22Rv1 (cell line): ENCODE measurements at regions not wholly inside any gene's neighbourhood (a gene's known extent, or its start where the extent isn't known, plus 50 kb on each side); places are given as distances from the start of the nearest gene placed in this dataset.

Experiments used
- ZFX ChIP-seq: fragments of 450-650 bp; IDR thresholded peaks from 2 replicates; pipeline ENCODE4 v1.6.1; 2017; ENCODE audit warnings: antibody characterized with exemption, borderline replicate concordance
- TF ChIP-seq, protein P1 (sequence below): fragments of 450-650 bp; IDR thresholded peaks from 2 replicates; pipeline ENCODE4 v1.5.1; 2017; ENCODE audit warnings: mild to moderate bottlenecking

DNA sequence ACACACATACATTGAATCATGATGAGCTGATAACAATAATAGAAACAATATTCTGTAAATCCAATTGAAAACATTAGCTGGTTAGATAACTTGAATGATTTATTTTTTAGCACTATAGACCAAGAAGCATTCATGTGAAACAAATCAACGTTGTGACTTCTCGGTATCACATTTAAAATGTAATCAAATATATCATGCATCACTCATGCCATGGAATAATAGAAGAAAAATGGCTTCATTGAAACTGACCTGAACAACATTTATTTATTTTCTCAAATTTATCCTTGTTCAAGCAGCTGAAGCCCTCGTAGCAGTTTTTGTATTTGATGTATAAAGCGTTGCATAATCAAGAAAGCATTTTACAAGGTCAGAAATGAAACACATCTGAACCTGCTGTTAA, 299.6 kb upstream of the CDH18 start:
- TF ChIP-seq, protein P1, sequence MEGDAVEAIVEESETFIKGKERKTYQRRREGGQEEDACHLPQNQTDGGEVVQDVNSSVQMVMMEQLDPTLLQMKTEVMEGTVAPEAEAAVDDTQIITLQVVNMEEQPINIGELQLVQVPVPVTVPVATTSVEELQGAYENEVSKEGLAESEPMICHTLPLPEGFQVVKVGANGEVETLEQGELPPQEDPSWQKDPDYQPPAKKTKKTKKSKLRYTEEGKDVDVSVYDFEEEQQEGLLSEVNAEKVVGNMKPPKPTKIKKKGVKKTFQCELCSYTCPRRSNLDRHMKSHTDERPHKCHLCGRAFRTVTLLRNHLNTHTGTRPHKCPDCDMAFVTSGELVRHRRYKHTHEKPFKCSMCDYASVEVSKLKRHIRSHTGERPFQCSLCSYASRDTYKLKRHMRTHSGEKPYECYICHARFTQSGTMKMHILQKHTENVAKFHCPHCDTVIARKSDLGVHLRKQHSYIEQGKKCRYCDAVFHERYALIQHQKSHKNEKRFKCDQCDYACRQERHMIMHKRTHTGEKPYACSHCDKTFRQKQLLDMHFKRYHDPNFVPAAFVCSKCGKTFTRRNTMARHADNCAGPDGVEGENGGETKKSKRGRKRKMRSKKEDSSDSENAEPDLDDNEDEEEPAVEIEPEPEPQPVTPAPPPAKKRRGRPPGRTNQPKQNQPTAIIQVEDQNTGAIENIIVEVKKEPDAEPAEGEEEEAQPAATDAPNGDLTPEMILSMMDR, result no peak
- TF ChIP-seq ZFX, result no peak
